ENCODE measurements at regions not wholly inside any gene's neighbourhood (a gene's known extent, or its start where the extent isn't known, plus 50 kb on each side); places are given as distances from the start of the nearest gene placed in this dataset.
A peak's percentile ranks its signal among the peaks of the same experiment; 100 is the strongest.

GRCh38 chr6:141131616-141132015, 1001.1 kb upstream of the GJE1 start:
- no peak overlapping the region for H3K4me3 Mint-ChIP-seq
- POLR2A ChIA-PET = no interaction called here
- H3K4me1 Mint-ChIP-seq (ENCODE audit: low read depth) = no peaks in the 10 kb centered on the region
- DNase-seq = no peak
- intact Hi-C loops (cut with micrococcal nuclease) = no loop called here
- H3K36me3 Mint-ChIP-seq = no peaks in the 10 kb centered on the region
- H3K9me3 Mint-ChIP-seq = no peaks in the 10 kb centered on the region
- H3K27me3 Mint-ChIP-seq = peaks cover 2% of the 10 kb centered on the region
- H3K27ac Mint-ChIP-seq = no peak overlapping the region
- CTCF ChIA-PET = no interaction called here

GRCh38 chr6:141123497-141123896, 1009.2 kb upstream of the GJE1 start:
- DNase-seq = no peak
- Mint-ChIP-seq H3K36me3 (no peaks in the 10 kb centered on the region), H3K27me3 (peaks cover 5% of the 10 kb centered on the region), H3K4me3 (no peak overlapping the region), H3K9me3 (no peaks in the 10 kb centered on the region), H3K4me1 (ENCODE audit: low read depth) (no peaks in the 10 kb centered on the region), H3K27ac (no peak overlapping the region)
- intact Hi-C loops (cut with micrococcal nuclease) = no loop called here
- ChIA-PET POLR2A (no interaction called here), CTCF (no interaction called here)

- POLR2A ChIA-PET = no interaction called here
- no peak overlapping the region for H3K4me3 Mint-ChIP-seq
- H3K9me3 Mint-ChIP-seq = no peaks in the 10 kb centered on the region
- no peaks in the 10 kb centered on the region for H3K4me1 Mint-ChIP-seq (ENCODE audit: low read depth)
- peaks cover 5% of the 10 kb centered on the region for H3K27me3 Mint-ChIP-seq
- no peak overlapping the region for H3K27ac Mint-ChIP-seq
- intact Hi-C loops (cut with micrococcal nuclease) = no loop called here
- CTCF ChIA-PET = interaction anchor here (0.6 kb wide), 1 partner anchor 22 kb away, joined by 4 read pairs; no protein-coding TSS in a partner anchor
- no peaks in the 10 kb centered on the region for H3K36me3 Mint-ChIP-seq
- DNase-seq = no peak
Observed at GRCh38 chr6:141123049-141123448, 1009.7 kb upstream of the GJE1 start.

- H3K4me3 Mint-ChIP-seq = no peak overlapping the region
- intact Hi-C loops (cut with micrococcal nuclease) = no loop called here
- H3K36me3 Mint-ChIP-seq = no peaks in the 10 kb centered on the region
- ChIA-PET CTCF (interaction anchor here (0.6 kb wide), 1 partner anchor 1086 kb away, joined by 4 read pairs; no protein-coding TSS in a partner anchor), POLR2A (no interaction called here)
- no peaks in the 10 kb centered on the region for H3K9me3 Mint-ChIP-seq
- peaks cover under 1% of the 10 kb centered on the region for H3K27me3 Mint-ChIP-seq
- no peaks in the 10 kb centered on the region for H3K4me1 Mint-ChIP-seq (ENCODE audit: low read depth)
- DNase-seq = no peak
- no peak overlapping the region for H3K27ac Mint-ChIP-seq
Observed at GRCh38 chr6:141118991-141119390, 1013.7 kb upstream of the GJE1 start.

- ChIA-PET CTCF (no interaction called here), POLR2A (no interaction called here)
- H3K27me3 Mint-ChIP-seq = no peaks in the 10 kb centered on the region
- H3K27ac Mint-ChIP-seq = no peak overlapping the region
- intact Hi-C loops (cut with micrococcal nuclease) = no loop called here
- H3K4me1 Mint-ChIP-seq (ENCODE audit: low read depth) = no peaks in the 10 kb centered on the region
- no peak overlapping the region for H3K4me3 Mint-ChIP-seq
- H3K36me3 Mint-ChIP-seq = no peaks in the 10 kb centered on the region
- H3K9me3 Mint-ChIP-seq = no peaks in the 10 kb centered on the region
- DNase-seq = no peak
Observed at GRCh38 chr6:141117874-141118273, 1014.9 kb upstream of the GJE1 start.

- no peak overlapping the region for H3K4me3 Mint-ChIP-seq
- POLR2A ChIA-PET = no interaction called here
- no peak overlapping the region for H3K27ac Mint-ChIP-seq
- intact Hi-C loops (cut with micrococcal nuclease) = no loop called here
- no peak for DNase-seq
- no peaks in the 10 kb centered on the region for H3K9me3 Mint-ChIP-seq
- H3K36me3 Mint-ChIP-seq = no peaks in the 10 kb centered on the region
- H3K27me3 Mint-ChIP-seq = peaks cover 2% of the 10 kb centered on the region
- H3K4me1 Mint-ChIP-seq (ENCODE audit: low read depth) = no peaks in the 10 kb centered on the region
- CTCF ChIA-PET = no interaction called here
Observed at GRCh38 chr6:141110481-141110880, 1022.2 kb upstream of the GJE1 start.

- ChIA-PET CTCF (no interaction called here), POLR2A (no interaction called here)
- H3K36me3 Mint-ChIP-seq = no peaks in the 10 kb centered on the region
- H3K4me3 Mint-ChIP-seq = no peak overlapping the region
- H3K4me1 Mint-ChIP-seq (ENCODE audit: low read depth) = no peaks in the 10 kb centered on the region
- H3K9me3 Mint-ChIP-seq = peaks cover 2% of the 10 kb centered on the region
- H3K27ac Mint-ChIP-seq = no peak overlapping the region
- peaks cover 2% of the 10 kb centered on the region for H3K27me3 Mint-ChIP-seq
- DNase-seq = peak; percentile 18
- intact Hi-C loops (cut with micrococcal nuclease) = no loop called here
Observed at GRCh38 chr6:141107591-141108160, 1025.0 kb upstream of the GJE1 start.

GRCh38 chr6:141105481-141105880, 1027.2 kb upstream of the GJE1 start:
- ChIA-PET POLR2A (no interaction called here), CTCF (no interaction called here)
- H3K9me3 Mint-ChIP-seq = peaks cover 2% of the 10 kb centered on the region
- no peak overlapping the region for H3K4me3 Mint-ChIP-seq
- no peak overlapping the region for H3K27ac Mint-ChIP-seq
- intact Hi-C loops (cut with micrococcal nuclease) = no loop called here
- H3K4me1 Mint-ChIP-seq (ENCODE audit: low read depth) = no peaks in the 10 kb centered on the region
- DNase-seq = no peak
- H3K36me3 Mint-ChIP-seq = no peaks in the 10 kb centered on the region
- H3K27me3 Mint-ChIP-seq = peaks cover 5% of the 10 kb centered on the region

- DNase-seq = no peak
- no peaks in the 10 kb centered on the region for H3K4me1 Mint-ChIP-seq (ENCODE audit: low read depth)
- peaks cover 9% of the 10 kb centered on the region for H3K27me3 Mint-ChIP-seq
- intact Hi-C loops (cut with micrococcal nuclease) = no loop called here
- H3K36me3 Mint-ChIP-seq = no peaks in the 10 kb centered on the region
- peaks cover 2% of the 10 kb centered on the region for H3K9me3 Mint-ChIP-seq
- POLR2A ChIA-PET = no interaction called here
- no peak overlapping the region for H3K27ac Mint-ChIP-seq
- CTCF ChIA-PET = no interaction called here
- H3K4me3 Mint-ChIP-seq = no peak overlapping the region
Observed at GRCh38 chr6:141103246-141103645, 1029.5 kb upstream of the GJE1 start.

GRCh38 chr6:141097471-141097870, 1035.3 kb upstream of the GJE1 start:
- Mint-ChIP-seq H3K4me1 (ENCODE audit: low read depth) (no peaks in the 10 kb centered on the region), H3K27me3 (peaks cover 9% of the 10 kb centered on the region), H3K36me3 (no peaks in the 10 kb centered on the region), H3K9me3 (peaks cover 3% of the 10 kb centered on the region), H3K4me3 (no peak overlapping the region), H3K27ac (no peak overlapping the region)
- ChIA-PET POLR2A (no interaction called here), CTCF (no interaction called here)
- DNase-seq = no peak
- intact Hi-C loops (cut with micrococcal nuclease) = no loop called here

- Mint-ChIP-seq H3K4me3 (no peak overlapping the region), H3K27me3 (peaks cover 6% of the 10 kb centered on the region), H3K9me3 (peaks cover 3% of the 10 kb centered on the region), H3K4me1 (ENCODE audit: low read depth) (no peaks in the 10 kb centered on the region), H3K36me3 (no peaks in the 10 kb centered on the region), H3K27ac (no peak overlapping the region)
- intact Hi-C loops (cut with micrococcal nuclease) = no loop called here
- ChIA-PET POLR2A (no interaction called here), CTCF (no interaction called here)
- no peak for DNase-seq
Observed at GRCh38 chr6:141095308-141095707, 1037.4 kb upstream of the GJE1 start.

GRCh38 chr6:141088171-141088570, 1044.6 kb upstream of the GJE1 start:
- POLR2A ChIA-PET = no interaction called here
- no peaks in the 10 kb centered on the region for H3K27me3 Mint-ChIP-seq

GRCh38 chr6:141077355-141078333, 1055.1 kb upstream of the GJE1 start:
- ChIA-PET POLR2A (no interaction called here), CTCF (interaction anchor here (1.2 kb wide), 1 partner anchor 11 kb away, joined by 3 read pairs; no protein-coding TSS in a partner anchor)
- Mint-ChIP-seq H3K4me1 (ENCODE audit: low read depth) (no peaks in the 10 kb centered on the region), H3K27me3 (no peaks in the 10 kb centered on the region), H3K36me3 (no peaks in the 10 kb centered on the region), H3K27ac (no peak overlapping the region), H3K9me3 (no peaks in the 10 kb centered on the region), H3K4me3 (no peak overlapping the region)
- DNase-seq = peak; percentile 12
- intact Hi-C loops (cut with micrococcal nuclease) = no loop called here

More at GRCh38 chr6:141088171-141088570, 1044.6 kb upstream of the GJE1 start:
- Mint-ChIP-seq H3K4me1 (ENCODE audit: low read depth) (no peaks in the 10 kb centered on the region), H3K27ac (no peak overlapping the region), H3K36me3 (no peaks in the 10 kb centered on the region), H3K9me3 (no peaks in the 10 kb centered on the region), H3K4me3 (no peak overlapping the region)
- DNase-seq = no peak
- intact Hi-C loops (cut with micrococcal nuclease) = no loop called here
- CTCF ChIA-PET = no interaction called here
